HG03354 (cell line): ENCODE measurements at regions not wholly inside any gene's neighbourhood (a gene's known extent, or its start where the extent isn't known, plus 50 kb on each side); places are given as distances from the start of the nearest gene placed in this dataset.

Source experiments
- ATAC-seq: cut with Tn5 transposase; IDR thresholded peaks from one replicate; pipeline ENCODE4 v1.9.1; 2021; ENCODE audit warnings: mild to moderate bottlenecking; ENCODE audit not compliant: unreplicated experiment, poor library complexity, severe bottlenecking

DNA sequence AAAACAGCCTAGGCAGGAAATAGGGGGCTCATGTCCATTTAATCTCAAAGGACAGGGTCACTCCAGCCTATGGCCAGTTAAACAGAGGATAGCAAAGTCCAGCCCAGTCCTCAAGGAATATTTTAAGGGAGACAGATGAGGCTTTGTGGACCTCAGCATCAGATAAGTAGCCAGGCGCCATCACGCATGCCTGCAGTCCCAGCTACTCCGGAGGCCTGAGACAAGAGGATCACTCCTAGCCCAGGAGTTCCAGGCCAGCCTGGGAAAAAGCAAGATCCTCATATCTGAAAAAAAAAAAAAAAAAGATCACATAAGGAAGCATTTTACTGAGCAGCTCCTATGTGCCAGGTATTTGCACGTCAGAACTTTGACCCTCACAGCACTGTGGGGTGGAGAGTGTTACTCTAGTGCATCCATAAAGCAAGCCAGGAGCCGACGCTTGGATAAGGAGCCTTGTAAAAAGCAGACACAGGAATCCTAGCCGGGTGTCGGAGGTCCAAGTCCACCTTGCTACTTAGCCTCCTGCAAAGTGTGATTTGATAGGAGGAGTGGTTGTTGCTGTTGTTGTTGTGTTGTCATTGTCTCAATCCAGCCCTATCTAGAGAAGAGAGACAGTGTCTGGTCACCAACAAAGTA lies 61.8 kb upstream of the DOCK1 start:
- no peak for ATAC-seq

DNA sequence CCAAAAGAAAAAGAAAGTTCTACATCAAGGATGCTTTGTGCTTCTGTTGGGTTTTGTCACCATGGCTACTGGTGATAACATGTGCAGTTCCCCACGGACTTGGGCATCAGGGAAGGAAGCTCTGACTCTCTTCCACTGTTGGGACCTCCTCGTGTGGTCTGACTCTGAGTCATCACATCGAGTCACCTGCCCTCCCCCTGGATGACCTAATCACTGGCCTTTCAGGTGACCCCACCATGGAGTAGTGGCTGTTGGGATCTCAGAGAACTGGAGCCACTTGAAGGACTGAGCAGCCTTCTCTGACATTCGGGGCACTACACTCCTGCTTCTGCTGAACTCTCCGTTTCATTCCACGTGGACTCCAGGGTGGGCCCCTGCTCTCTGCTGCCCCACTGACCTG lies 60.8 kb upstream of the DOCK1 start:
- no peak for ATAC-seq

DNA sequence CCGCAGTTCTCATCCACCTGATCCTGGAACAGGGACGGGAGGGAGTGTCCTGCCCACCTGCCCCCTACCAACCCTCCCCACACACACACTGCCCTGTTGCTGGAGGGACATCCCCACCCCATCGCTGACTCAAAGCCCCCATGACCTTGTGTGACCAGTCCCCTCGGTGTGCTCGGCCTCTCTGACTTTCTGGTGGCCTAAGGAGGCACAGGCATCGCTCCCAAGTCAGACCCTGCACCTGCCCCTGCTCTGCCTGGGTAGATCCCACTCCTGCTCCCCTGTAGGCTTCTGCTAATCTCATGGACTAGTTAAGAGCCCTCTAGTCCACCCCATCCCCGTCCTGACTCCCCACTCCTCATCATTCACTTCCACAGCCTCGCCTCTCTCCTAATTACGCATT lies 58.8 kb upstream of the DOCK1 start:
- ATAC-seq: no peak

DNA sequence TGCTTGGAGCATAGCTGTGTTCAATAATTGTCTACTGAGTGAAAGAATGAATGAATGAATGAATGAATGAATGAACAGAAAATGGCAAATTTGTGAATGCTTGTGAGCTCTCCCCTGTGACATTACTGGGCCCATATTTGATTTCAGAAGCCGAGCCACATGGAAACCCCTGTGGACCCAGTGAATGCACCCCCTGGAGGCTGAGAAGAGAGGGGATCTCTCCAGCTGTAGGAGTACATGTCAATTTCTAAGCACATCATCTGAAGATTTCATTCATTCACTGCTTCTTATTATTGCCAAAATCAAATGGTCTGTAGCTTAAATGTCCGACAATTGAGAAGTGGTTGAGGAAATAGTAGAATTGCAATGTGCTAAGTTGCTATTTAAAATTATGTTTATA lies 58.3 kb upstream of the DOCK1 start:
- ATAC-seq: no peak

DNA sequence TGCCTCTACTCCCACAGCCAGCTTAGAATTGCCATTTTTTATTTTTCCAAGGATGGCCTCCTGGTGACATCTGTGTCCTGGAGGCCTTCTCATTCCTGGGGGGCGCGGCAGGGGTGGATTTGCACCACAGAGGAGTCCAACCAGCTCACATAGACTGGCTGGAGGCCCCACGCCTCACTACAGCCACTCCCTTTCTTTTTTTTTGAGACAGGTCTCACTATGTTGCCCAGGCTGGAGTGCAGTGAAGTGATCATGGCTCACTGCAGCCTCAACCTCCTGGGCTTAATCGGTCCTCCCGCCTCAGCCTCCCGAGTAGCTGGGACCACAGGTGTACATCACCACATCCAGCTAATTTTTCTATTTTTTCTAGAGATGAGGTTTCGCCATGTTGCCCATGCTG lies 57.6 kb upstream of the DOCK1 start:
- no peak for ATAC-seq

DNA sequence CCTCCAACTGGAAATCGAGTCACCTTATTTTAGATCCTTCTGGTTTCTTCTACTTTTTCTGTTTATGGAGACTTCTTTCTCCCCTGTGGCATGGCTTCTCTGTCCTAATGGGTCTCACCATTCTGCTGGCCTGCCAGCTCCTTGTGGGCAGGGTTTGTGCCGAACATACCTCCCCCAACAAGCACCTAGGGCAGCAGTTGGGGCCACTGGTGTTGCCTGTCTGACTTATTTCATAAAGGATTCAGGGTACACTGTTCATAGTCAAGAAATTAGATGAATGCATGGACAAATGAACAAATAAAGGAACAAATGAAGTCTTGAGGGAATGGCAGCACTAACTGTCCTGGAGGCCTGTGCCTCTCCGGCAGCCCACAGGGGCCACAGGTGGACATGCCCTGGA lies 55.6 kb upstream of the DOCK1 start:
- ATAC-seq: no peak

DNA sequence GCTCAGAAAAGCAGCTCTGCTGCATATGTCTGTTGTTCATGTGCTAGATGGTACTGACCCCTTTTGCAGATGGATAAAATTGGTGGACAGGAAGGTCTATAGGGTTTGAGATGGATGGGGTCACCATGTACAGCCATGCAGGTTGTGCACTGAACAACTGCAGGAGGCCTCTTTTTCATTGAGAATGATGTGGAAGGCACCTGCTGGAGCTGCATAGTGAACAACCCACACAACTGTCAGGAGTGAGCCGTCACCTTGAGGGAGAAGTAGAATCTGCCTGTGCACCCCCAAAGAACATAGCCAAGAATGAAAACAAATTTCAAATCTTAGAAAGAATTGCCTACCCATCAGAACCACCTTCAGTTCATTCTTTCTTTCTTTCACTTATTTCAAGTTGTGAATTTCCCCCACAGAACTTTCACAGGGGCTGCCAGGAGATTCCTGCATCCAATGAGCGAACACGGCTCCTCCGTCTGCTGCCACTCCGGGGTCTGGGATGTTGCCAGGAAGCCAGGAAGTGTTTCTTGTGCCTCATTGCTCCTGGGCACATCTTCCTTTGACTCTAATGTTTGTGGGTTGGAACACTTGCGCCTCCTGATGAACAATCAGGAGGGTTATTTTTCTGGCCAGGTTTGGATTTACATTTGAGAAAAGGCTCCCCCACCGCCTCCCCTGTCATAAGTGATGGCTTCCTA lies 53.7 kb upstream of the DOCK1 start:
- no peak for ATAC-seq

DNA sequence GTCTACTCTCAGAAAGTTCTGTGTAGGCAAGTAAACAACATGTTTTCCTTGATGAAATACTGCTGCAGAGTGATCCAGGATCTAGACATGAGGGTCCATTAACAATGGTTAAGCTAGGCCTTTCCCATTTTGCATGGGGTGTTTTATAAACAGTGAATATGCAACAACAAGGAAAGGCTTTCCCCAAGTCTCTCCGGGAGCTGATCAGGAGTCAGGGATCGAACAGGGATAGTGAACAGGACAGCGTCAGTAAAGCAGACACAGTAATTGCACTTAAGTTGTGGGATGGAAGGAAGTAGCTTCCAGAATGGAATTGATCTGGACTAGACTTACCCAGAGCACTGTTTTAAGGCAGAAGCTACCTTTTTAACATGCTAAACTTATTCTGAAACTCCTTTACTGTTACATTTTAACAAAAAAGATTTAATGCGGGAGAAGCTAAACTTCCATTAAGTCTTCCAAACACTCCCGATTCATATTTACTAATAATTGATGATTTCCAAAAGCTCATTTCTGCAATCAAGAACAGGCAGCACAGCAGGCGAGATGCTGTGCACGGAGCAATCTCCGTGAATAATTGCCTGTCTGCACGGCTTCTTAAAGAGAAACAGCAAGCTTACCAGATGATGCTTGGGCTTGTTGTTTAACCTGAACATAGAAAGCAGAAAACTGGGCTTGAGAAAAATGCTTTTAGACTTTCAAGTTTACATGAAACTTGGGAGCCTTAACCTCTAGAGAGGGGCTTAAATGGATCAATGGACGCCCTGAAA lies 50.3 kb upstream of the DOCK1 start:
- ATAC-seq: no peak
